Central memory CD4-positive, alpha-beta T cell (primary cell): ENCODE measurements at regions not wholly inside any gene's neighbourhood (a gene's known extent, or its start where the extent isn't known, plus 50 kb on each side); places are given as distances from the start of the nearest gene placed in this dataset.
"Not testable (repeated sequence)": the region's sequence is repeated elsewhere in the genome, so short reads cannot be mapped to it uniquely, and the experiment has no call there.

Experiments used
- DNase-seq: peaks from one replicate; pipeline ENCODE4 v3.0.0; 2022

DNA sequence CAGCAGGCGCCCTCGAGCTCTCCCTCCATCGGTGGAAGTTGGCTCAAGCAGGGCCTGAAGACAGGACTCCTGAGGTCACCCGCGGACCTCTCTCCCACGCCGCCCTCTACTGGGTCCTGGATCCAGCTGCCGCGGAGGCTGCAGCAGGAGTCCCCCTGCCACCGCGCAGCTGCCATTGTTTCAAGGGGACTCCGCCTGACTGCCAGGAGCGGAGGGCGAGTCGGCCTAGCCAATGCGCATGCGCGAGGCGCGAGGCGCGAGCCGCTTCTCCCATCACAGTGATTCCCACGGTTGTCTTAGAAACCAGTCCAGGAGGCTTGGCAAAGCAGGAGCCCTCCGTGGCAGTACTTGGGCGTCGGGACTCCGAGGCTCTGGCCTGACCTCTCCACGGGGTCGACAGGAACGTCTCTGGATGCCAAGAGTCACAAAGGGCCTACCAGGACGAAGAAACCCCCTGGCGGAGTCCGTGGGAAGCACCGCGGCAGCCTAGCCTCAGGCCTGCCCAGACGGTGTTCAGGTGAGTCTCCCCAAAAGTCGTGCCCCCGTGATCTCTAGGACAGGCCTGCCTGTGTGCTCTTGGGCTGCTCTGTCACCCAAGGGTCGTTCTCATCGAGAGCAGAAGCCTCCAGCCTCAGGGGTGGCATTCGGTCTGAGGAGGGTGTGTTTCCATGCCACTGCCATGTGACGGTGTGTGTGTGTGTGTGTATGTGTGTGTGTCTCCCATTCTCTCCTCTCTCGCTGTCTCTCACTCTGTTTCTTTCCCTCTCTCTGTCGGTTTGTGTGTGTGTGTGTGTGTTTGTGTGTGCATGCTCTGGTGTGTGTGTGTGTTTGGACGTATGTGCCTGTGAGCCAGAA, 290.6 kb upstream of the ZNF337 start:
- DNase-seq = peak; percentile 66

DNA sequence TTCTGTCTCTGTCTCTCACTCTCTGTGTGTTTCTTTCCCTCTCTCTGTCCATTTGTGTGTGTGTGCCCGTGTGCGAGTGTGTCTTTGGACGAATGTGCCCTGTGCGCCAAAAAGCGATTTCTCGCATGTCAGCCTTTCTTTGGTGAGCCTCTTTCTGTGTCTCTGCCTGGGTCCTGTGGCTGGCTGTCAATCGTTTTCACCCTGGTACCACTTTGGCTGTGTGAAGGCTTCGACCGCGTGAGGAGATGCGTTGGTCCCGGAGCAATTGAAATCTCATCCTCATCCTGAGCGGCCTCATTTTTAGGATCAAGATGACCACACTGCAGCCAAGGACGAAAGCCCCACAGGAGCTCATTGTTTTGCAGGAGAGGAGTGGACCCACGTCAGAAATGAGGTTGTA, 288.9 kb upstream of the ZNF337 start:
- no peak for DNase-seq

DNA sequence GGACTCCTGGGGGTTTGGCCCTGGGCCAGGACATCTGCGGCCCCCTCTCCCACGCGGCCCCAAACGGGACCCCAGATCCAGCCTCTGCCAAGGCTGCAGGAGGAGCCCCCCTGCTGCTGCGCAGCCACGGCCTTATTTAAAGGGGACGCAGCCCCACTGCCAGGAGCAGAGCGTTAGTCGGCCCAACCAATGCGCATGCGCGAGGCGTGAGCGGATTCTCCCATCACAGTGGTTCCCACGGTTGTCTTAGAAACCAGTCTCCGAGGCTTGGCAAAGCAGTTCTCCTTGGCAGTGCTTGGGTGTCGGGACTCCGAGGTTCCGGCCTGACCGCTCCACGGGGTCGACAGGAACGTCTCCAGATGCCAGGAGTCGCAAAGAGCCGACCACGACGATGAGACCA, 288.3 kb upstream of the ZNF337 start:
- DNase-seq = no peak

DNA sequence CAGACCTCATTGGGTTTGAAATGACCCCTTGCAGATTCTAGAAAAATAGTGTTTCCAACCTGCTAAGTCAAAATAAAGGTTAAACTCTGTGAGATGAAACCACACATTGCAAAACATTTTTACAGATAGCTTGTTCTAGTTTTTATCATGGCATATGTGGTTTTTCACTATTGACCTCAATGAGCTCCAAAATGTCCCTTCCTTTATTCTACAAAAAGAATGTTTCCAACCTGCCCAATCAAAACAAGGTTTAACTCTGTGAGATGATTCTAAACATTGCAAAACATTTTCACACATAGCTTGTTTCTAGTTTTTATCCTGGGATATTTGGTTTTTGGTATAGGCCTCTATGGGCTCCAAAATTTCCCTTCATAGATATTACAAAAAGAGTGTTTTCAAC, 286.0 kb upstream of the ZNF337 start:
- DNase-seq = not testable (repeated sequence)

DNA sequence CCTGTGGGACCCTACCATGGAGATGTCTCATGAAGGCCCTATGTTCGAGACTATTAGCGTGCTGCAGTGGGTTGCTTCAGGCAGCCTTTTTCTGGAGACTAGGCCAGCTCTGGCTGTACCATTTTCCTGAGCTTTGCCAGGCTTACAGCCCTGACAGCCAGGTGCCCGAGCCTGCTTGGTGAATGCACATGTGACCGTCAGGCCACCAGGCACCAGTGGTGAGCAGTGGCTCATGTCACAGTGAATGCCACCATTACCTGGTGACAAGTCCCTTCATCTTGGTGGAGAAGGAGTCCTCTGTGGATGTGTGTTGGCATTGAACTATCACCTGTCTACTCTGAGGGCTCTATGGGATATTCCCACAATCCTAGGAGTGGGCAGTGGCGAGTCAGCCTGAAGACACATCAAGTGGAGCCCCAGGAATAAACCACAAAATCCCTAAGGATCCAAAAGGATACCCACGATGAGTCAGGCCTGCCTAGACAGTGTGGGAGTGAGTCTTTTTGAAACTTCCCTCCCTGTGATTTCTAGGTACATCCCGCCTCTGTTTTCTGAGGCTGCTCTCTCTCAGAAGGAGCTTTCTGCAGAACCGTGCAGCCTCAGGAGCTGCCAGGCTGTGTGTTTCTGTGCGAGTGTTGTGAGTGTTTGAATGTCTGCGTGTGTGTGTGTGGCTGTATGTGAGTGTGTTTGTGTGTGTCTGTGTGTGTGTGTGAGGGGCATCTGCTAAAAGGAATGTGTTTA, 282.0 kb upstream of the ZNF337 start:
- DNase-seq = not testable (repeated sequence)

DNA sequence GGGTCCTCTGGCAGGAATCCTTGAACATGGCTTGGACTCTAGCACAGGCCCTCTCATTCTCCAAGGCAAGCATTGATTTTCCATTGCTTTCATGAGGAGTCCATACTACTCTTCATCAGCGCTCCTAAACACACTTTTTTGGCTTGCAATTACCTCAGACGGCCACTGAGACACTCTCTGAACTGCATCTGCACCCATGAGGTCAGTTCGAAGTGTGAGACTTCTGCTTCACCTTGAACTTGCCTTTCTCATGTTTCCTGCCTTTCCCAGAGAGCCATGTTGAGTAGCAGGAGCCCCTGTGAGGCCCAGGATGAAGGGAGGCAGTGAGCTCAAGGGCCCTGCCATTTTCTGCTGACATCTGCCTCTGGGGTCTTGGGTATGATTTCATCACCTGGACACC, 279.2 kb upstream of the ZNF337 start:
- not testable (repeated sequence) for DNase-seq

DNA sequence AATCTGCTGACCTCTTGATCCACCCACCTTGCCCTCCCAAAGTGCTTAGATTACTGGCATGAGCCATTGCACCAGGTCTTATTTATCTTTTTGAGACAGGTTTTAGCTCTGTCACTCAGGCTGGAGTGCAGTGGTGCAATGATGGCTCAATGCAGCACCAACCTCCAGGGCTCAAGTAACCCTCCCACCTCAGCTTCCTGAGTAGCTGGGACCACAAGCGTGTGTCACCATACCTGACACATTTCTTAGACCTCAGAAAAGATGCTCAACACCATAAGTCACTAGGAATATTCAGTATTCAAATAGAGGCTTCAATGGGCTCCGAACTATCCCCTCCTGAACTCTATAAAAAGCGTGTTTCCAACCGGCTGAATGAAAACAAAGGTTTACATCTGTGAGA, 268.6 kb upstream of the ZNF337 start:
- not testable (repeated sequence) for DNase-seq

DNA sequence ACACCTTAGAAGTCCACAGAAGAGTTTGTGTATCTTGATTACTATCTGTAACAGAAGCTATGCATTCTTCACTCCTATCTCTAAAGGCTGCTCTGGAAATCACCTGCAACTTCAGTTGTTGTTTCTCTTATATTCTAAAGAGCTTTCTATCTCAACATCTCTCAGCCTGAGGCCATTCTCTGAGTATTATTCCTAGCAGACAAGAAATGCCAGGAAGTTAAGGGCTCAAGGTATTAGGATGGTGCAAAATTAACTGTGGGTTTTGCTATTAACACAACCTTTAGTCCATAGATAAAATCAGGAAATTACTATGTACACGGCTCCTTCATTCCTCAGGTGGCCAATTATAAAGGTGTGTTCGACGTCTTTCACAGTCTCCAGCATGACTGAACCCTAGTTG, 257.2 kb upstream of the ZNF337 start:
- not testable (repeated sequence) for DNase-seq

DNA sequence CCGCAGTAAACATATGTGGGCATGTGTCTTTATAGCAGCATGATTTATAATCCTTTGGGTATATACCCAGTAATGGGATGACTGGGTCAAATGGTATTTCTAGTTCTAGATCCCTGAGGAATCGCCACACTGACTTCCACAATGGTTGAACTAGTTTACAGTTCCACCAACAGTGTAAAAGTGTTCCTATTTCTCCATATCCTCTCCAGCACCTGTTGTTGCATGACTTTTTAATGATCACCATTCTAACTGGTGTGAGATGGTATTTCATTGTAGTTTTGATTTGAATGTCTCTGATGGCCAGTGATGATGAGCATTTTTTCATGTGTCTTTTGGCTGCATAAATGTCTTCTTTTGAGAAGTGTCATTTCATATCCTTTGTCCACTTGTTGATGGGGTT, 238.6 kb upstream of the ZNF337 start:
- not testable (repeated sequence) for DNase-seq

DNA sequence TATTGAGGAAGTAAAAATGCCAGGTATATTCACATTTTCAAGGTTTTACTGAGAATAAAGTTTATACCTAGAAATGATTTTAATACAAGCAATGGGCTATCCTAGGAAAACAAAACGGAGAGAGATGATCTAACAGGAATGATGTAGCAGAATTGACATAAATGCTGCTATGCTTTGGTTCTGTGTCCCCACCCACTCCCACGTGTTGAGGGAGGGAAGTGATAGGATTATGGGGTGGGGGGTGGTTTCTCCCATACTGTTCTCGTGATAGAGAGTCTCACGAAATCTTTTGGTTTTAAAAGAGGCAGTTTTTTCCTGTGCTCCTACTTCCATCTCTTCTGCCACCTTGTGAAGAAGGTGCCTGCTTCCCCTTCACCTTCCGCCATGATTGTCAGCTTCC, 236.2 kb upstream of the ZNF337 start:
- DNase-seq = not testable (repeated sequence)

DNA sequence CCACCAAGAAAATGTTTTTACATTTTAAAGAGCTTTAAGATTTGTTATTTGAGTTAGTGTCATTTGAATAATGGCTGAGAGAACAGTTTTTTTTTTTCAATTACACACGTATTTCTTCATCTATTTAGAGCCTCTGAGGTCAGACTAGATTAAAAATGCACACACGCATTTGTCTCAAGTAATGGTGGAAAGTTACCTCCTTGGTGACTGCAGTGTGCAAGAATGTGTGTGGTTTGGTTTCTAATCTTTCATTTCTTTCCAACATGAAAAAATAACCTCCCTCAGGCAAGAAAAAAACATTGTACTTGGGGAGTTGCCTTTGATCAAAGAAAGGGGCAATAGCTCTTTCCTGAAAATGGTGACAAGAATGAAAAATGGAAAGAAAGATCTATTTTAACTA, 235.5 kb upstream of the ZNF337 start:
- not testable (repeated sequence) for DNase-seq

DNA sequence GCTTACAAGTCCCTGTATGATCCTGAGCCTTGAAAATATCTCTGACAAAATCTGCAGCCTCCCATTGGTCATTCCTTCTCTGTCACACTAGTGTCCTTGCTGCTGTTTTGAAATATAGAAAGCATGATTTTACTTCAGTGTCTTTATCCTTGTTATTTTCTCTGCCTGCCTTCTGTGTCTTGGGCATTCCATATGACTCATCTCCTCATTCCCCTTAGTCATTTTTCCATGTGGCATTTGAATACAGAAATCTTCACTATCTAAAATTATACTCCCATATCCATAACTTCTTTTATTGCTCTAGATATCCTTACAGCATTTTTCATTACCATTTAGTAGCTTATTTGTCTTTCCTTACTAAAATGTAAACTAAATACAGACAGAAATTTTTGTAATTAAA, 205.7 kb upstream of the ZNF337 start:
- DNase-seq = not testable (repeated sequence)

DNA sequence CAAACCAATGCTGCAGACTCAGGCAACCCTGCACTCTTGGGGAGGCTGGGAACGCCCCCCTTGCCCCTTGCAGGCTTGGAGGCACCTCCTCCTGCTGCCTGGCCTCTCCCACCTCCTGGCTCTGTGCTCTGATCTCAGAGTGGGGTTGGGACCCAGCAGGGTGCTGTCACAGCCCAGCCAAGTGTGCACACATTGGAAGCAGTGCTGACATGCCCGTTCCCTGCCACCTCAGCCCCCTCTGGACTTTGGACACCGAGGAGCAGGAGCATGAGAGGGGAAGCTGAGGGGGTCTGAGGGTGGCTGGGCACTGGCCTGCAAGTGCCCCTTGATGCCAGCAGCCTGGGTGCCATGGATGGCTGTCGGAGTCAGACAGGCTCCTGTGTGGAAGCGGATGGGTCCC, 202.0 kb upstream of the ZNF337 start:
- DNase-seq = not testable (repeated sequence)

DNA sequence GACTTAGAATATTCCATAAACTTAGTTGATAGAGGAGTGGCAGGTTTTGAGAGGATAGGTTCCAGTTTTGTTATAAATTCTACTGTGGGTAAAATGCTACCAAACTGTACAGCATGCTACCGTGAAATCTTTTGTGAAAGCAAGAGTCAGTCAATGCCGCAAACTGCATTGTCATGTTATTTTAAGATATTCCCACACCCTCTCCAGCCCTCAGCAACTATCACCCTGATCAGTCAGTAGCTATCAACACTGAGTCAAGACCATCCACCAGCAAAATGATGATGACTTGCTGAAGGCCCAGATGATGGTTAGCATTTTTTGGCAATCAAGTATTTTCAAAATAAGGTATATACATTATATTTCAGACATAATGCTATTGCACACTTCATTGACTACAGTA, 182.4 kb upstream of the ZNF337 start:
- not testable (repeated sequence) for DNase-seq

DNA sequence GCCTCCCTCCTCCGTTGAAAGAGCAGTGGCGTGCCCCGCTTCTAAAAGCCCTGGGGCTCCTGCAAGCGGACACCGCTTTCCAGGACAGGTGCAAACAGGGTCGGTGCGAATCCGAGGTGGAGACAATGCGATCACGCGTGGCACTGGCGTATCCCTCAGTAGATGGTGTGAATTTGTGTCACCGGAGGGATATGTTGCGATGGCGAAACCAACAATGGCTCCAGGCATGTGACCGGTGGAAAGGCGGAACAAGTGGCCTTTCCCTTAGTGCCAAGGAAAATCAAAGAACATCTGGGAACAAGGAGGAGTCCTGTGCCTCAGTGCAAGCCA, 172.0 kb upstream of the ZNF337 start:
- DNase-seq = not testable (repeated sequence)

DNA sequence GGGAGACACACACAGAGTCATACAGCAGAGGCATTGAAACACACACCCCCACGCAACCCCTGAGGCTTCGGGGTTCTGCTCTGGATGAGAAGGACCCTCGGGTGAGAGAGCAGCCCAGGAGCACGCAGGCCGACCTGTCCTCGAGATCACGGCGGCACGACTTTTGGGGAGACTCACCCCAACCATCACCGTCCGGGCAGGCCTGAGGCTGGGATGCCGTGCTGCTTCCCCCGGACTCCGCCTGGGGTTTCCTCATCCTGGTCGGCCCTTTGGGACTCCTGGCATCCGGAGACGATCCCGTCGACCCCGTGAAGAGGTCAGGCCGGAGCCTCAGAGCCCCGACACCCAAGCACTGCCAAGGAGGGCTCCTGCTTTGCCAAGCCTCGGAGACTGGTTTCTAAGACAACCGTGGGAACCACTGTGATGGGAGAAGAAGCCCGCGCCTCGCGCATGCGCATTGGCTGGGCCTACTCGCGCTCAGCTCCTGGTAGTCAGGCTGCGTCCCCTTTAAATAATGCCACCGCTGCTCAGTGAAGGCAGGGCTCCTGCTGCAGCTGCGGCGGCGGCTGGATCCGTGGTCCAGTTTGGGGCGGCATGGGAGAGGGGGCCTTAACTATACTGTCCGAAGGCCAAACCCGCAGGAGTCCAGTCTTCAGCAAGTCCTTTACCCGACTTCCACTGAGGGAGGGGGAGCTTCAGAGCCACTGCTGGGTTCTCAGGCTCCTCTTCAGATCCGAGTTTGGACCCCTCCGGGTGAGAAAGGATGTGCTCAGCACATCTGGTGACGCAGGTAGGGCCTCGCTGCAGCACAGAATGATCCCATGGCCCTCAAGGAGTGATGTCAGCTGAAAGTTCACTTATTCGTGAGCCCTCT, 171.4 kb upstream of the ZNF337 start:
- DNase-seq = peak; percentile 77

DNA sequence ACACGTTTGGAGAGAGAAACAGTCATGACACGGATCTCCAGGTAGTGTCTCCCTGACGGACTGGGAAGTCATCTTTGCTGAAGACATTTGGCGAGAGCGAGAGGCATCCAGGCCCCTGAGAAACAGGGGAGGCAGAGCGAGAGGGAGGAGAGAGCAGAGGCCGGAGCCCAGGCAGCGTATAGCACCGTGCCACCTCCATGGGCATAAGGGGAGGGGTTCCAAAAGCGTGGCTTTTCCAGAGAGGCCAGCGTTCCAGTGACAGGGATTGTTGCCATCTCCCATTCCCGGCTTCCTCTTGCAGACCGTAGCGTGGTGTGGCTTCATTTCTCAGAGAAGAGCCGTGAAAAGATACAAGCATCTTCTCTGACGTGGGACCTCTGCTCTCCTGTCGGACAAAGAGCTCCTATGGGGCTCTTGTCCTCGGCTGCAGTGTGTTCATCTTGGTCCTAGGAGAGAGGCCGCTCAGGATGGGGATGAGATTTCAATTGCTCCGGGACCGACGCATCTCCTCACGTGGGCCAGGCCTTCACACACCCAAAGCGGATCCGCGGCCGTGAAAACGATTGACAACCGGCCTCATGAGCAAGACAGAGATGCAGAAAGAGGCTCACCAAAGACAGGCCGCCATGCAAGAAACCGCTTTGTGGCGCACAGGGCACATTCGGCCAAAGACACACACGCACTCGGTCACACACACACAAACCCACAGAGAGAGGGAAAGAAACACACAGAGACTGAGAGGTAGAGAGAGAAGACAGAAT, 170.5 kb upstream of the ZNF337 start:
- not testable (repeated sequence) for DNase-seq

DNA sequence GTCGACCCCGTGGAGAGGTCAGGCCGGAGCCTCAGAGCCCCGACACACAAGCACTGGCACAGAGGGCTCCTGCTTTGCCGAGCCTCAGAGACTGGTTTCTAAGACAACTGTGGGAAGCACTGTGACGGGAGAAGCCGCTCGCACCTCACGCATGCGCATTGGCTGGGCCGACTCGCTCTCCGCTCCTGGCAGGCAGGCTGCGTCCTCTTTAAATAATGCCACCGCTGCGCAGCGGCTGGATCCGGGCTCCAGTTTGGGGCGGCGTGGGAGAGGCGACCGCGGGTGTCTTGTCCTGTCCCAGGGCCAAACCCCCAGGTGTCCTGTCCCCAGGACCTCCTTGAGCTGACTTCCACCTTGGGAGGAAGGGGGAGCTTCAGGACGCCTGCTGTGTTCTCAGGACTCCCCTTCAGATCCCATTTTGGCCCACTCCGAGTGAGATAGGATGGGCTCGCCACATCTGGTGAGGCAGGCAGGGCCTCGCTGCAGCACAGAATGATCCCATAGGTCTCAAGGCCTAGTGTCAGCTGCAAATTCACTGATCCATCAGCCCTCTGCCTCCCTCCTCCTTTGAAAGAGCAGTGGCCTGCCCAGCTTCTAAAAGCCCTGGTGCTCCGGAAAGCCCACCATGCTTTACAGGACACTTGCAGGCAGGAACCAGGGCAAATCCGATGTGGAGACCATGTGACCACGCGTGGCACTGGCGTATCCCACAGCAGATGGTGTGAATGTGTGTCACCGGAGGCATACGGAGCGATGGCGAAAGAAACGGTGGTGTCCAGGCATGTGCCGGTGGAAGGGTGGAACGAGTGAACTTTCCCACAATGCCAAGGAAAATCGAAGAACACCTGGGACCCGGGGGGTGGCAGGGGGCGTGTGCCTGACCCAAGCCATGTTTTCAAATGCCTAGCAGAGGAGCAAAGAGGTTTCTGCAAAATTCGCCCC, 169.3 kb upstream of the ZNF337 start:
- DNase-seq = peak; percentile 75

DNA sequence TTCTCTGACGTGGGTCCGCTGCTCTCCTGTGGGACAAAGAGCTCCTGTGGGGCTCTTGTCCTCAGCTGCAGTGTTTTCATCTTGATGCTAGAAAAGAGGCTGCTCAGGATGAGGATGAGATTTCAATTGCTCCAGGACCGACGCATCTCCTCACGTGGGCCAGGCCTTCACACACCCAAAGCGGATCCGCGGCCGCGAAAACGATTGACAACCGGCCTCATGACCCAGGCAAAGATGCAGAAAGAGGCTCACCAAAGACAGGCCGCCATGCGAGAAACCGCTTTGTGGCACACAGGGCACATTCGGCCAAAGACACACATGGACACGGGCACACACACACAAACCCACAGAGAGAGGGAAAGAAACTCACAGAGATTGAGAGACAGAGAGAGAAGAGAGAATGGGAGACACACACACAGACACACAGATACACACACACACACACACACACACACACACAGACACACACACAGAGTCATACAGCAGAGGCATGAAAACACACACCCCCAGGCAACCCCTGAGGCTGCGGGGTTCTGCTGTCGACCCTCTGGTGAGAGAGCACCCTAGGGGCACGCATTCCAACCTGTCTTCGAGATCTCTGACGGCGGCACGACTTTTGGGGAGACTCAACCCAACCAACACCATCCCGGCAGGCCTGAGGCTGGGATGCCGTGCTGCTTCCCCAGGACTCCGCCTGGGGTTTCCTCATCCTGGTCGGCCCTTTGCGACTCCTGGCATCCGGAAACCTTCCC, 168.5 kb upstream of the ZNF337 start:
- not testable (repeated sequence) for DNase-seq

DNA sequence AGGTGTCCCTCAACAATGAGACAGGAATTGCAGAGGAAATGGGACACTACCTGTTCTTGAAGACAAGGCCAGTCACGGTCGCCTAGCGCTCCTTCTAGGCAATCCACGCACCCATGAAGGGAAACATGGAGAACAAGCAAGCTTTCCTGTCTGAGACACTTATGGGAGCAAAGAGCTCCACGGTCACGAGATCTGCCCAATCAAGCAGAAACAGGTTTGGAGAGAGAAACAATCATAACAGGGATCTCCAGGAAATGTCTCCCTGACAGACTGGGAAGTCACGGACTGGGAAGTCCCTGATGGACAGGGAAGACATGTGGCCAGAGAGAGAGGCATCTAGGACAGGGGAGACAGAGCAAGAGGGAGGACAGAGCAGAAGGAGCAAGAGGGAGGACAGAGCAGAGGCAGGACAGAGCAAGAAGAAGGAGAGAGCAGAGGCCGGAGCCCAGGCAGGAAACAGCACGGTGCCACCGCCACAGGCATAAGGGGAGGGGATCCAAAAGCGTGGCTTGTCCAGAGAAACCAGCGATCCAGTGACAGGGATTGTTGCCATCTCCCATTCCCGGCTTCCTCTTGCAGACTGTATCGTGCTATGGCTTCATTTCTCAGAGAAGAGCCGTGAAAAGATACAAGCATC, 167.8 kb upstream of the ZNF337 start:
- DNase-seq = no peak
